ENCODE measurements at regions not wholly inside any gene's neighbourhood (a gene's known extent, or its start where the extent isn't known, plus 50 kb on each side); places are given as distances from the start of the nearest gene placed in this dataset.

DNA sequence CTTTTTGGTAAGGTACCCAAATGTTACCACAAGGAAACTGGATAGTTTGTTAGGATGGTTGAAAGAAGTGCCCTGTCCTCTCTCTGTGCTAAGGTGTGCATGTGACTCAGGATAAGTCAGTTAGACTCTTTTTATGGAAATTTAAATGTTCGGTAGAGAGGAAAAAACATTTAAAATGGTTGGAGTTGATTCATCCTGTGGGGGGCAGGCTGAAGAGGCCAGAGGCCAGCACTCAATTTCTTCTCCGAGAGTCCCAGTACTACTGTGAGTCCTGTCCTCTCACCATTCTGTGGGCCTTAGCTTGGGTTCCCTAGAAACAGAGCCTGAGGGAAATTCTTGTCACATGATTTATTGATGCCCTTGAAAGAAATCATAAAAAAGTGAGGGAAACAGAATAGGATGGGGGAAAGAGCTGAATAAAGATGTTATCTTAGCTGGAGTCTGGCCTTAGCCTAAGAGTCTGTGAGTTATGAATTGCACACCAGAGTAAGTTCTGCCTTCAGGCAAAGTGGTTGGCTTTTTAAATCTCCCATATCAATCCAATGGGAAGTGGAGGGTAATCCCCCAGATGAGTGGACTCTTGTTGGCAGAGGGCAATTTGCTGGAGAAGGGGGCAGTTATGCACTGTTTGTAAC, 106.5 kb upstream of the GALNT15 start:
- peaks cover 3% of the 10 kb centered on the region for H3K27me3 Mint-ChIP-seq (ENCODE audit: insufficient read depth)
- Histone ChIP-seq H3K4me1 (ENCODE audit: control insufficient read depth, insufficient read depth, low read length) (no peaks in the 10 kb centered on the region), H3K27me3 (ENCODE audit: control insufficient read depth, insufficient read depth, low read length, poor library complexity, severe bottlenecking) (no peaks in the 10 kb centered on the region), H3K9ac (ENCODE audit: extremely low read depth, low read length, poor library complexity, severe bottlenecking) (no peak overlapping the region), H3K27ac (ENCODE audit: low read depth, low read length) (no peak overlapping the region), H3K9me3 (ENCODE audit: control insufficient read depth, low read length) (no peaks in the 10 kb centered on the region), H3K36me3 (ENCODE audit: control insufficient read depth, insufficient read depth, low read length) (no peaks in the 10 kb centered on the region), H3K4me3 (ENCODE audit: low read length) (no peak overlapping the region)
- no peak overlapping the region for H3K4me3 Mint-ChIP-seq
- 96 to 100% methylated on average over 2 of the region's 2 CpGs for WGBS, 2 experiments (ENCODE audit: insufficient coverage in 1 of 2, insufficient read length in 1 of 2)
- no peaks in the 10 kb centered on the region for H3K9me3 Mint-ChIP-seq
- TF ChIP-seq, protein P1, sequence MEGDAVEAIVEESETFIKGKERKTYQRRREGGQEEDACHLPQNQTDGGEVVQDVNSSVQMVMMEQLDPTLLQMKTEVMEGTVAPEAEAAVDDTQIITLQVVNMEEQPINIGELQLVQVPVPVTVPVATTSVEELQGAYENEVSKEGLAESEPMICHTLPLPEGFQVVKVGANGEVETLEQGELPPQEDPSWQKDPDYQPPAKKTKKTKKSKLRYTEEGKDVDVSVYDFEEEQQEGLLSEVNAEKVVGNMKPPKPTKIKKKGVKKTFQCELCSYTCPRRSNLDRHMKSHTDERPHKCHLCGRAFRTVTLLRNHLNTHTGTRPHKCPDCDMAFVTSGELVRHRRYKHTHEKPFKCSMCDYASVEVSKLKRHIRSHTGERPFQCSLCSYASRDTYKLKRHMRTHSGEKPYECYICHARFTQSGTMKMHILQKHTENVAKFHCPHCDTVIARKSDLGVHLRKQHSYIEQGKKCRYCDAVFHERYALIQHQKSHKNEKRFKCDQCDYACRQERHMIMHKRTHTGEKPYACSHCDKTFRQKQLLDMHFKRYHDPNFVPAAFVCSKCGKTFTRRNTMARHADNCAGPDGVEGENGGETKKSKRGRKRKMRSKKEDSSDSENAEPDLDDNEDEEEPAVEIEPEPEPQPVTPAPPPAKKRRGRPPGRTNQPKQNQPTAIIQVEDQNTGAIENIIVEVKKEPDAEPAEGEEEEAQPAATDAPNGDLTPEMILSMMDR (conservative IDR thresholded peaks at IDR 0.05), result no peak
- no peak for DNase-seq
- no peaks in the 10 kb centered on the region for H3K4me1 Mint-ChIP-seq
- peak overlapping the region; percentile 26 for H3K27ac Mint-ChIP-seq
- no peaks in the 10 kb centered on the region for H3K36me3 Mint-ChIP-seq (ENCODE audit: low read depth)

DNA sequence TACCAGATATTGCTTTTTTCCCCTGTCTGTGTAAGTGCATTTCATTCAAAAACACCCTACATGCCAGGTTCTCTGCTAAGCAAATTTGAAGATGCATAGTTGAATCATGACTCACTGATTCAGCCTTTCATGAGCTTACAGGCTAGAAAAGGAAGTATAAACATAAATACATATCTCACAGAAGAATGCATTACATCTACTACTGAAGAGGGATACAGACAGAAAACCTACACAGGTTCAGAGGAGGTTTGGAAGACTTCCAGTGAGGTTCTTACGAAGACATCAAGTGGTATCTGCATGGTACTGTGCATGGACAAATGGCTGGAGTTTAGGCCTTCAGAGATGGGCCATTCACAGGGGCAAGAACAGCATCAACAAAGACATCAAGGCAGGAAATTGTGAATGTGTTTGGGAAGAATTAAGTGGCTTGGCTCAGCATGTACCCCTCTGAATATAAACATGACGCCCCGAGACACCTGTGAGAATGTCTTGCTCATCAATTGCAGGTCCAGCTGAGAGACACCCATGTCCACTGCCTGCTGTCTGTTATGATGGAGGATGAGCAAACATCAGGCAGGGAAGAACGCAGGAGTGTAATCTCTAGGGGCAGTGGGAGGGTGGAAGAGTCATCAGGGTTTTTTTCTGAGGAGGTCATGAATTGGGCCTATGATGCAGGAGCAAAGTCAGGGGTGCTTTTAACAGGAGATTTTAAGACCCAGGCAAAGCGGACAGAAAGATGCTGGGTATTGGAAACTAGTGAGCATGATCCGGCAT, 105.1 kb upstream of the GALNT15 start:
- DNase-seq, result no peak
- Mint-ChIP-seq H3K36me3 (ENCODE audit: low read depth) (no peaks in the 10 kb centered on the region), H3K4me1 (no peaks in the 10 kb centered on the region), H3K27me3 (ENCODE audit: insufficient read depth) (no peaks in the 10 kb centered on the region), H3K27ac (no peak overlapping the region), H3K9me3 (no peaks in the 10 kb centered on the region), H3K4me3 (no peak overlapping the region)
- no peaks in the 10 kb centered on the region for H3K4me1 ChIP-seq (ENCODE audit: control insufficient read depth, insufficient read depth, low read length)
- no peaks in the 10 kb centered on the region for H3K9me3 ChIP-seq (ENCODE audit: control insufficient read depth, low read length)
- no peak overlapping the region for H3K9ac ChIP-seq (ENCODE audit: extremely low read depth, low read length, poor library complexity, severe bottlenecking)
- H3K4me3 ChIP-seq (ENCODE audit: low read length), result no peak overlapping the region
- no peak overlapping the region for H3K27ac ChIP-seq (ENCODE audit: low read depth, low read length)
- no peaks in the 10 kb centered on the region for H3K27me3 ChIP-seq (ENCODE audit: control insufficient read depth, insufficient read depth, low read length, poor library complexity, severe bottlenecking)
- H3K36me3 ChIP-seq (ENCODE audit: control insufficient read depth, insufficient read depth, low read length), result no peaks in the 10 kb centered on the region
- WGBS, 2 experiments (ENCODE audit: insufficient coverage in 1 of 2, insufficient read length in 1 of 2), result 90 to 92% methylated on average over 5 to 6 of the region's 6 CpGs
- TF ChIP-seq, protein P1 (conservative IDR thresholded peaks at IDR 0.05), result no peak

GRCh38 chr3:16070707-16071106, 103.8 kb upstream of the GALNT15 start:
- Histone ChIP-seq H3K27ac (ENCODE audit: low read depth, low read length) (no peak overlapping the region), H3K4me1 (ENCODE audit: control insufficient read depth, insufficient read depth, low read length) (no peaks in the 10 kb centered on the region), H3K4me3 (ENCODE audit: low read length) (no peak overlapping the region), H3K27me3 (ENCODE audit: control insufficient read depth, insufficient read depth, low read length, poor library complexity, severe bottlenecking) (no peaks in the 10 kb centered on the region), H3K9me3 (ENCODE audit: control insufficient read depth, low read length) (no peaks in the 10 kb centered on the region), H3K9ac (ENCODE audit: extremely low read depth, low read length, poor library complexity, severe bottlenecking) (no peak overlapping the region), H3K36me3 (ENCODE audit: control insufficient read depth, insufficient read depth, low read length) (no peaks in the 10 kb centered on the region)
- WGBS, 2 experiments (ENCODE audit: insufficient coverage in 1 of 2, insufficient read length in 1 of 2), result 88 to 94% methylated on average over 5 of the region's 5 CpGs
- no peaks in the 10 kb centered on the region for H3K9me3 Mint-ChIP-seq
- H3K27ac Mint-ChIP-seq, result no peak overlapping the region
- no peak for DNase-seq
- H3K27me3 Mint-ChIP-seq (ENCODE audit: insufficient read depth), result no peaks in the 10 kb centered on the region
- no peak overlapping the region for H3K4me3 Mint-ChIP-seq
- H3K4me1 Mint-ChIP-seq, result no peaks in the 10 kb centered on the region
- H3K36me3 Mint-ChIP-seq (ENCODE audit: low read depth), result no peaks in the 10 kb centered on the region
- TF ChIP-seq, protein P1 (conservative IDR thresholded peaks at IDR 0.05), result no peak

Data from endodermal cell (in vitro differentiated cells).